Cerebellar nuclear complex (tissue), 1 donor: ENCODE measurements at regions not wholly inside any gene's neighbourhood (a gene's known extent, or its start where the extent isn't known, plus 50 kb on each side); places are given as distances from the start of the nearest gene placed in this dataset.
"Not testable (repeated sequence)": the region's sequence is repeated elsewhere in the genome, so short reads cannot be mapped to it uniquely, and the experiment has no call there.

Experiments
- DNase-seq, 2 experiments: peaks; one replicate each; lab custom pipeline; 2025; lab: John Stamatoyannopoulos, UW

DNA sequence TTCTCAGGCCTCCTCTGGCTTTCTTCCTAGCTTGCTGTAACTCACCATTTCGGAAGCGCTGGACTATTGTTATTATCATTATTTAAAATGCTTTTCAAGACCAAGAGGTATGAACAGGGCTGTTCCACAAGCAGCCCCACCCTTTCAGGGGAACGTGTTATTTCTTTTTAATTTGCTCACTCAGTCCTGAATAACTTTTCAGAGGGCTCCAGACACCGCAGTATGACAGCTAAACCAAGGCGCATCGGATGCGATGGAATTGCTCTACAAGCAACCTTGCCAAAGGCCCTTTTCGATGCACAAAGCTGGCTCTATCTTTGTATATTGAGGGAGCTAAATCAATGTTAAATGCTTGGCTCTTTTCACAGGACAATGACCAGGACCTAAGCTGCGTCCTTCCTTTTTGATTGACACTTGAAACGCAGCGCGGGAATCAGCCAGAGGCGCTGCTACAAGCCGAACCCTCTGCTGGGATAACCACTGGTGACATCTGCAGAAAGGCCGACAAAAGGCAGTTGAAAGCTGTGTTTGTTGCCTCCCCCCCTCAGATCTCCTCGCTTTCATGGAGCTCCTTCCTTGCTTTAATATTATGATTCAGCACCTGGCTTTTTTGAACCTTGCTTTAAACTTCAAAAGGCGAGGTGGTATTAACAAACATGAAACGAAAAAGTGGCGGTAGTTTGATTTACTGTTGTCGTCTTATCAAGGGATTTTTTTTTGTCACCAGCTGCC lies 204.7 kb upstream of the PROX1 start:
- DNase-seq: no peak

DNA sequence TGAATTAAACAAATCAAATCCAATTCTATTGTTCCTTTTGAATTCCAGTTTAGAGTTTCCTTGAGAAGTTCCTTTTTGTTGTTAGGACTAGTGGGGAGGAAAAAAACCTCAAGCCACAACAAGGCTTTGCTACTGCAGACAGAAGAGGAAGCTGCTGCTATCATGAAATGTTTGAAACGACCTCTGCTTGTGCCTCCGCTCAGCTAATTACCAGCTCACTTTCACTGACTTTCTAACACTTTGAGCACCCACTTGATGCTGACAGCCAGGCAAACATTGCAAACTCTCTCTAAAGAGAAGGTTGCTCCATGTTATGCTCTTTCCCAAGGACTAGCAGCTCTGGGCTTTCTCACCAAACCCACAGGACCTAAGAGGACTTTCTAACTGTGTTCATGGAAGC lies 203.9 kb upstream of the PROX1 start:
- no peak for DNase-seq

DNA sequence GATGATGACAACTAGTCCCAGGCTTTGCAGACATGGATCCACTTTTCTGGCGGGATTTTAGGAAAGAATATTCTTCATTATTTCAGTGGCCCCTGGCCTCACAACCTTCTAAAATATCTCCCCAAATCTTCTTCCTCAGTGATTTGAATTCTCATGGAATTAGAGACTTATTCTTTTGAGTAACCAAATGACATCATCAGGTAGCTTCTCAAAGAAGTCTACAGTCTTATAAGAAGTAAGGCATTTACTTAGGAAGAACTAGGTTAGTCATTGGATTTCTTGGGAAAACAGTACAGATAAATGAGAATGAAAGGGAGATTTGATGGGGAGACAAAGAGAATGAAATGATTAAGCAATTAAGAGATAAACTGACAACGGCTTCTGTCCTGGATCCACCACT lies 201.1 kb upstream of the PROX1 start:
- DNase-seq: no peak

DNA sequence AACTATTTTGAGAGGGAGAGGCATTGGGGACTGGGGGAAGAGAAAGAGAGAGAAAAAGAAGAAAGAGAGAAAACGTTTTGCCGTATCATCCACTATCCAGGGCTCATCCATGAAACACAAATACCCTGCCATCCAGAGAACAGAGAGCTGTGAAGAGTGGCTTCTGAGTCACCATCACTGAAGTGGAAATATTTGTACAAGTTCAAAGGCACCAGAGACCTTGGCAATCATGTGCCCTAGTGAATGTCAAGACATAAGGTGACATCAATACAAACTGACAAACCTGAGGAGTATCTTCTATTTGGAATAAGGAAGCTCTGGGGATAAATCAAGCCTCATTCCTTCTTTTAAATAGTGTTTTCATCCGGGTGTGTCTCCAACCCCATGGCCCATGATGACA lies 197.2 kb upstream of the PROX1 start:
- no peak for DNase-seq

DNA sequence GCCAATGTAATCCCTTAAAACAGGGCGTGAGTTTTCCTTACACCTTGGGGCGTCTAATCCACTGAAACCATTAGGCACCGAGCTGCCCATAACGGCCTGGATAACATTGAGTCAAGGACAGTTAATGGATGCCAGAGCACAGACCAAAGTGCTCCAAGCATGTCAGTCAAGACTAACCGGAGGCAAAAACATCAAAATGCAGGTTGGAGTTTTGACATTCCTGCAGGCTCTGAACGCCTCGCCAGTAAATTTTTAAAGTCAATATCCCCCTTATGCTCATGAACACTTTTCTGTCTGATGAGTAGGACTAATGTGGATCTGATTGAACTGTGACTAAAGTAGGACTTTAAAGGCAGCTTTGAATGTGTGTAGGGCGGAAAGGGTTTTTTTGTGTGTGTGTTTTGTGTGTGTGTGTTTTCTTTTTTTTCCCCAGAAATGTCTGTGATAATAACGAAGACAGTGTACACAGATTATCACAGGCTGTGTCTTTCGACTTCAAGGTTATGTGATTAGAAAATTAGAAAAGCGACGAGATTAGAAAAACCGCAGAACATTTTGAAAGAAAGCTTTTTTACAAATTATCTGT lies 194.2 kb upstream of the PROX1 start:
- DNase-seq: no peak

DNA sequence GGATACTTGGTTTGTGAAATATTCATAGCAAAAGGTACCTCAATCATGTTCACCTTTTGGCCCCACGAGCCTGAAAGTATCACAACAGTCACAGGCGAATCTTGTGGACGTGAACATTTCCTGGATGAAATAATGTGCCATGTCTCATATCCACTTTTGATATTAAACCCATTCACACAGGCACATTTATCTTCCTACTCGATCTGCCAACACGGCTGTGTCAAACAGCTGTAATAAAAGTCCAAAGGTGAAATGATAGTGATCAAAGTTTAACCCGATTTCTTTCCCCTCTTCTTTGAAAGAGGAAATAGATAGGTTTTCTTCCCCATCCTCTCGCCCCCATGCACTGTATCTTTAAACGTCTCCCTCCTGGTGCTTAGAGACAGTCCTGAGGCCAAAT lies 191.2 kb upstream of the PROX1 start:
- no peak for DNase-seq

DNA sequence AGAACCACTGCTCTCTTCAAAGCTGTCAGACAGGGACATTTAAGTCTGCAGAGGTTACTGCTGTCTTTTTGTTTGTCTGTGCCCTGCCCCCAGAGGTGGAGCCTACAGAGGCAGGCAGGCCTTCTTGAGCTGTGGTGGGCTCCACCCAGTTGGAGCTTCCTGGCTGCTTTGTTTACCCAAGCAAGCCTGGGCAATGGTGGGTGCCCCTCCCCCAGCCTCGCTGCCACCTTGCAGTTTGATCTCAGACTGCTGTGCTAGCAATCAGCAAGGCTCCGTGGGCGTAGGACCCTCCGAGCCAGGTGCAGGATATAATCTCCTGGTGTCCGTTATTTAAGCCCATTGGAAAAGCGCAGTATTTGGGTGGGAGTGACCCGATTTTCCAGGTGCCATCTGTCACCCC lies 179.5 kb upstream of the PROX1 start:
- not testable (repeated sequence) for DNase-seq

DNA sequence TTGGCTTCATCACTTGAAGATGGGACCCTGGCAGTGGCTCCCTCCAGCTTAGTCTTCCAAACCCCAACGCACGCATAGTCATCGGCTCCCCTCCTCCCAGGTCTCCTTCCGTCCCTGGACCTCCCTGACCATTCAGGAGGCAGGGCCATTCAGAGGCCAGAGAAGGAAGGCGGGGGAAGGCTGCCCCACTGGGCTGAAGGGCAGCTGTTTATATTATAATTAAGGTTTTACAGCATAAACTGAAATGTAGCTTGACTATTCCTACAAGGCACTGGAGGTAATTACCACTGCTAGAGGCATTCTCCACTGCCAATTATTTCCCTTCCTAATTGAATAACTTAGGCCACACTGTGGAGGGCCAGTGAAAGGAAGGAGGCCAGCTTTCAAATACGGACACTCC lies 170.6 kb upstream of the PROX1 start:
- DNase-seq: no peak

DNA sequence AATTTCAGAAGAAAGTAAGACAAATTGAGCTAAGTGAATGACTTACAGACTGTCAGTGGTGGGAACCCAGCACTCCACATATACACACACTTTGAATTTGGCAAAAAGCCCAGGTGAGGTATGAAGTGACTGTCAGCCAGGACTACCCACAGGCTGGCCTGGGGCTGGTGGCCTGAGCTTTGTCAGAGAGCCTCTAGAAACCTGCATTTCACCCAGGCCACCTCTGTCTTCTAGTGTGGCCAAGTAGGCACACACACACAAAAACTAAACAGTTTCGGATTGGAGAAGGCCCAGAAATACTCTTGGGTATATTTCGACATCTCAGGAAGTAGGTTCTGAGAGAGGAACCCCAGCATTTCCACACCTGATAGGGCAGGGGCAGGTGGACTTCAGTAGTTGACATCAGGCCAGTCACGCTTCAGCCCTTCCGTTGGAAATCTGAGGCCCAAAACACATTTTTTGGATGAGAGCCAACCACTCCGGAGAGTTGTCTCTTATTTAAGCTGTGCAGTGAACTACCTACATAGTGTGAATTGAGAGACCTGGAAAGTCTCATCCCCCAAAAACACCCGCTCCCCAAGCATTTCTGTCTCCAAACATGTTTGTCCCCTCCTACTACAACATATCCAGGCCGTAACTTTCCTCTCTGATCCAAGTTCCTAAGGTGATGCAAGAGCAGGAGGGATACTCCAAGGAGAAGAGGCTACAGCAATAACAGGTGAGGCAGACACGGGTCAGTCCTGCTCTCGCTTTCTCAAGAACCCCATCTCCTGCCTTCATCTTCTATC lies 167.2 kb upstream of the PROX1 start:
- no peak for DNase-seq

DNA sequence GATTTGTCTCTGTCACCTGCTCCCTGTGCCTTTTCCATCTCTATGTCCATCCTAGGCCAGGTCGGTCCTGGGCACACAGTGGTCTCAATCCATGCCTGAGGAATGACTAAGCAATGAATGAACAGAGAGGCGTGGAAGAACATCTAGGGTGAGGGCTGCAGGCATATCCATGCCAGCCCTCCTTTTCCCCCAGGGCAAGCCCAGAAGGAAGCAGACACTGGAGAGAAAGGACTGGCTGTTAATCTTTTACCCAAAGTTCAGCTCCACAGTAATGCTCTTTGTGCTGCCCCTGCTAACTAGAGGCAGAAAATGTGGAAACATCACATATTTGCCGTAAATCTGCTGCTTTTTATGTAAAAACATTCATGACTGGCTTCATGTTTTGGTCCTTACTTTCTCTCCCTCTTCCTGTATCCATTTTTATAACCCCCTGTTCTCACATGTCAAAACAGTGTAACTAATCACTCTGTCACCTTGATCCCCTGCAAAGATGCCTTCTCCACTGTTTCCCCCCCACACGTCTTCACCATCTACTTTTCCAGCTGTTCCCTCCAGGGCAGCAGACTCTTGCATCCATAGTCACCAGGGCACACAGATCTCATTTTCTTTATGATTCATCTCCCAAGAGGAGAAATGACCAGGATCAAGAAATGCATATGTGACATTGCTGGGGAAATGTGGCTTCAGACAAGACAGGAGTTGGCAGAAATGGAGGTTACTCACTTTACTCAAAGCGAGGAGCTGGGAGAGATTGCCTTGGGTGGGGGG lies 166.4 kb upstream of the PROX1 start:
- DNase-seq: no peak

DNA sequence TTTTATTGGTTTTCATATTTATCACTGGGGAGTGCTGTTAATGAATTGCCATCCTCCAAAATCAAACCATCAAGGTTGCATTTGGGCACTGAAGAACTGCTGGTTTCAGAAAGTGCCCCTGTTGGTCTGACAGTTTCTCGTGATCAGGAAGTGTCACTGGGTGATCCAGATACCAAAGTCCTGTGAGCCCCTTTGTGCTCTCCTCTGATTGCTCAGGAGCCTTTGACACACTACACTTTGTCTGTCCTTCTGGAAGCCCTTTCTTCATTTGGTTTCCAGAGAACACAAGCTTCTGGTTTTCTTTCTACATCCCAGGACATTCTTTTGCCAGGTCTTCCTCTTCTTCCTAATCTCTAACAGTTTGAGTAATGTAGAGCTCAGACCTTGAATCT lies 165.8 kb upstream of the PROX1 start:
- DNase-seq: no peak

DNA sequence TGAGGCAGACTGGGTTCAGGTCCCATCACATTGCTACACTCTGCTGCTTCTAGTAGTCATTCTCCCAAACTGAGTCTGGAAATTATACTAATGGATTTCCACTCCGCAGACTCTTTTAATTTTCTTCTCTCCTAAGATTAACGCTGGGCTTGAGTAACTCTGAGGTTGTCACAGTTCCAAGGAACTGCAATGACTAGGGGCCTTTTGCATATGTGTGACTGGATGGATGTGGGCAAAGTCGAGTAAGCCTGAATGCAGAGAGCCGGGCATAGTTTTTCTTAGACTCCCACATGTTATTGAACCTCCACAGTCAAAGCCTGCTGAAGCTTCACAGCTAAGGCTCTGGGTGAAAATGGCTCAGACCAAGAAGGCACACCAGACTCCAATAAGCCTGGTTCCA lies 160.9 kb upstream of the PROX1 start:
- no peak for DNase-seq

DNA sequence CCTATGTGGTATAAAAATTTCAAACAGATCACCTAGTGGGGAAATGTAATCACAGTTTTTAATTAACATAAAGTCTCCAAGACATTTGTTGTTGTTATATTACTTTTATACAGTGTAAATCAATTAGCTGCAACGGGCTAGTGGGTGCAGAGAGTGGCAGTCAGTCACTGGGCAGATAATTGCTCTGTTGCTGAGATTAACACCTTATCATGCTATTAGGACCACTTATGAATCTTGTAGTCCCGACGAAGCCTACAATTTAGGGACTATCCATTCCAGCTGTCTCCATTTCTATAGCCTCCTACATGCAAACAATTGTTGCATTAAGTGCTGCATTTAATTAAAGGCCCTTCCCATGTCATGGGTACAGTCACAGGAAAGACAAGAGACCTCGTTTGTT lies 158.9 kb upstream of the PROX1 start:
- no peak for DNase-seq

DNA sequence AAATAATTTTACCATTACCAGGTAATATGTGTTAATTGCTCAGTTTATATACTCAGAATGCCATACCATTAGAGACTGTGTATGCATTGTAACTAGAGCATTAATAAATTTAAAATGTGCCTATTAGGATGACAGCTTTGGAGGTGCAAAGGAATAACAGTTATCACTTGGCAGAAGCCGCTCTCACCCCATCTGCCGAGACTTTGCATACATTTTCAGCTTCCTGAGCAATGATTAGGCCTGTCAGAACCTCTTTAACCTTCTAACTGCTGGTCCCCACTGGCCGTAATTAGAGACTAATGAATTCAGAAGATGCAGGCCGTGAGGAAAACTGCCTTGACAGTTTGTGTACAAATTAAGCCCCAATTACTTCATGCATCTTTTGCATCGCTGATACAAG lies 158.0 kb upstream of the PROX1 start:
- no peak for DNase-seq

DNA sequence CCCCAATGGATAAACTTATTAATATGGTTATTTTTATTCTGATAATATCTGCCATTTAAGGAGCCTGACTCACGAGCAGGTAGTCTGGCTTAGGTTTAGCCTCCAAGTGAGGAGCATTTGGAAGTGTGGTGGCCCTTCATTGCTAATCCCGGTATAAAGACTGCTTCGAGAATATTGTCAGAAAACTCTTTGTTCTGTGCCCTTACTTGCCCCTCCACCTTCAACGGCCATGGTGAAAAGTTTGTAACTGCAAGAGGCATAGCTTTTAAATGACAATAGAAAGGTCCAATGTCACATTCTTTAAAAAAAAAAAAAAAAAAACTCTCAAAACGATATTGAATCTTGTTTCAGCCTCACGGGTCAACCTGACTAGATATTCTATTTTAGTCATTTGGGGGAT lies 157.4 kb upstream of the PROX1 start:
- DNase-seq: no peak

DNA sequence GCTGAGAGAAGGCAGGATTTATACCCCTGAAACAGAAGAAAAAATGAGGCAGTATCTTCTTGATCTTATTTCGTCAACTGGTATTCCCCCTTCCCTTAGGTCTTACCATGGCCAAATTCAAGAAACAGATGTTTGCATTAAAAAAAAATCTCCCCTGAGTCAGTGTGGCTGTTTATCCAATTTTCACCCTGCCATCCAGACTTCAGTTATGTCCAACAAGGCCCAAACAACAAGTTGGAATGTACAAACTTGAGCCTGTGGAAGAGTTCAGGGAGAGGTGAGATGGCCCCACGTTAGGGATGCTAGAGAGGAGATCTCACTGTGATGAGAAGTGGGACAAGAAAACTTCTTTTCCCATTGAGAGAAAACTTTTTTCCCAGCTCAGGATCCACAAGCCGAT lies 147.2 kb upstream of the PROX1 start:
- DNase-seq: no peak

DNA sequence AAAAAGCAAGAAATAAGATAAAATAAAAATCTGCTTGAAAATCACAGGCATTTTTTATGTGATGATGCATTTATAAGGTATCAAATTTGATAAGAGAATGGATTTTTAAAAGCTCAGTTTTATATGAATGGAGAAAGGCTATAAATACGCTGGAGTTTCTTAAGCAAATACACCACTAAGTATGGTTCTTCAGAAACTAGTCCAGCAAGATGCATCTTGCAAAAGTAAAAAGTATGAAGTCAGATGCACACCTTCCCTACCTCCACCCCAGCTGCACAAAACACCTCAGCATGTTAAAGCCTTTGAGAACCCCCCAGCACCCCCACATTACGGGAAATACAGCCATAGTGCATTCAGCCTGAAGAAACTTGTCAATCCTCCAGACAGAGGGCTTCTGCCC lies 143.1 kb upstream of the PROX1 start:
- no peak for DNase-seq

DNA sequence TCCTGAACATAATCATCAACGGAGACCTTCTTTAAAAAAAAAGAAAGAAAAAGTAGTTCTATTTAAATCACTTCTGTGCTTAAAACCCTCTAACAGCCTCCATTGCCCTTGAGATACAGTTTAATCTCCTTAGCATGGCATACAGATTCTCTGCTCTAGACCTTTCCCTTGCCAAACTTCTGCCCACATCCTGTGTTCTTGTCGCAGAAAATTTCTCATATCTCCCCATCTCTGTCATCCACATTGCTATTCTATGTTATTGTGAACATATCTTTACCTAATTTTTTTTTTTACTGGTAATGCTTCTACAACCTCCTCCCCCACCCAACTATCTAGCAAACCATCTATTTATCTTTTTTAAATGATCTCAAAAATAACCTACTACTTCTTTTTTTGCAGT lies 135.7 kb upstream of the PROX1 start:
- no peak for DNase-seq

DNA sequence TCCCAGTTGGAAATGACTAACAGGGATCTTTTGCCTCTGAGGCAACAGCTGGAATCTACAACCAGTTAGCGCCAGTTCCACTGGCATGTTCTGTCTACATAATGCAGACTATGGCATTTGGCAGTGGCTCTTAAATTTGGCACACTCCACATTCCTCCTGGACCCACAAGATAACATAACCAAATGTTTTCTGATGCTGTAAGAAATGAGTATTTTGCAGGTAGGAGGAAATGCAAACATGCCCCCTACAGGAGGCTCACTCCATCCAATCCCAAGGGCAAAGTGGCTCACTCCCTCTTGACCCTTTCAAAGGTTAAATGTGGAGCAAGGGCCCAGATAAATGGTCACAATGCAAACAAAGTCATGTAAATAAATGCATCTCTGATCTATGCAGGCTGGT lies 129.2 kb upstream of the PROX1 start:
- no peak for DNase-seq

DNA sequence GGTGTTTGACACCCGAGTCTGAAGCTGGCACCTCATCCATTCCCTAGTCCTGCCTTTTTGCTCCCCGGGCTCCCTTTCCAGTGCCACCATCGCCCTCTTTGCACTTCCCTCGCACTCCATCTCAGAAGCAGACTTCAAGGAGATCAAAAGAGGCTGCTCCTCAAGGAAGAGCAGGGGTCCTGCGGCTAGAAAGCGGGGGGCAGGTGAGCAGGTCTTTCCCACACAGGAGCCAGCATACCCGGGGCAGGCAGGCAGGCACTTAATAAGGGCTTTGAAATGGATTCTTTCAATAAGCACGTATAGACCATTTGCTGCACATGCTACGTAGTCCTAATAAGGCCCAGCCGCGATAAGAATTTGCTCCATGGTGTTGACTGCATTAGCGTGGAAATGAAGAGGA lies 125.9 kb upstream of the PROX1 start:
- DNase-seq: no peak

DNA sequence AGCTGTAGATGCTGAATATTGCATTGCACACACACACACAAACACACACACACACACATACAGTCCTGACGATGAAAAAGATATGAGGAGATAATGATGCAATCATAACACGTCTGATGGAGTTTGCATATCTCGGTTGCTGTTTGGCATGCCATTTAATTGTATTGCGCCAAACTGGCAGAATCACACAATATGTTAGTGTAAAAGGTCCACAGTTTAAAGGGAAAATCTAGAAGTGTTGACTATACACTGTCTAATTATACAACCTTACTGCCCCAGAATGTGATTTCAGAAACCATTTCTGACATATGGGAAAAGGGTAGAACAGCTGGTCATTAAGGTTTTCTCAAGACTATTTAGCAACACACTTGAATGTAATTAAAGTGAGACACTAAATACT lies 123.7 kb upstream of the PROX1 start:
- no peak for DNase-seq

DNA sequence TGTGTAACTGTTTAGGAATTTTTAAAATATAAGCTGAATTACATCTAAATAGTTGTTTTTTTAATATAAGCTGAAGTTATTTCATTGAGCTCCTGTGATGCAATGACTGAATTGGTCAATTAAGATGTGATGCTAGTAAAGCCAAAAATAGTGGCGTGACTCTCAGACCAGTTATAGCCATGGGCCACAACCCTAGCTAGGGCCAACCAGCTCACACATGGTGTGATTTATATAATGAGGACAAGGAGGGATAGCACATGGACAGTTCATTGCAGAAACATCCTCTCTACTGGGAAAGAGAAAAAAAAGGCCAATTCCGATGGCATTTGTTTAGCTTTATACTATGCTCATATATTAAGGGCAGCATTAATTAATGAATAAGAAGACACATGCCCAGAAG lies 119.3 kb upstream of the PROX1 start:
- DNase-seq: no peak

DNA sequence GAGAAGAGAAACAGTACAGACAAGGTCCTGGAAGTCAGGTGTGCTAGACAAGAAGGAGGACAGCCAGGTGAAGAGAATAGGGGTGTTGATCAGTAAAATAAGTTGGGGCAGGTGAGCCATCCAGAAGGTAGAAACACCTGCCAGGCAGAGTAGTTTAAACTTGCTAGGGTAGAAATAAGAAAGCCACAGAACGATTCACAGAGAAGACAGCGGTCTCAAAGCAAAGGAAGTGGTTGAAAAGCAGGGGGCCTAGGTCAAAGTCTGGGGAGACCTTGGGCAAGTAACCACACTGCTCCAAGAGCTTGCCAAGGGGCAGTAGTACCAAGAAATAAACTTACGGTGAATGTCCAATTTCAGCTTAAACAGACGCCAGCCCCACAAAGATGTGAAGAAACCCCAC lies 116.6 kb upstream of the PROX1 start:
- no peak for DNase-seq
